ENCODE measurements at regions not wholly inside any gene's neighbourhood (a gene's known extent, or its start where the extent isn't known, plus 50 kb on each side); places are given as distances from the start of the nearest gene placed in this dataset.

DNA sequence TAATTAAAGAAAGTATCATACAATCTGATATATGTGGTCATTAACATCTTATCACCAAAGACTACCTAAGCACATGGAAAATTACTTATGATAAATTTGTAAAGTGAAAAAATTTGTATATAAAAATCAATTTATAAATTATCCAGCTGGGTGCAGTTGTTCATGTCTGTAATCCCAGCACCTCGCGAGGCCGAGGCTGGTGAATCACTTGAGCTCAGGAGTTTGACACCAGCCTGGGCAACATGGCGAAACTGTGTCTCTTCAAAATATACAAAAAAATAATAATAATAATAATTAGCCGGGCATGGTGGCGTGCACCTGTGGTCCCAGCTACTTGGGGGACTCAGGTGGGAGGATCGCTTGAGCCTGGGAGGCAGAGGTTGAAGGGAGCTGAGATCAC lies 82.8 kb upstream of the SYT6 start:
- Histone ChIP-seq H3K36me3 (ENCODE audit: insufficient read depth, low read length) (no peaks in the 10 kb centered on the region), H3K4me3 (ENCODE audit: low read length) (no peak overlapping the region), H3K27ac (ENCODE audit: low read depth in 1 of 2, low read length in 2 of 2) (no peak overlapping the region), H3K4me1 (ENCODE audit: insufficient read depth, low read length) (no peaks in the 10 kb centered on the region), H3K27me3 (ENCODE audit: control insufficient read depth in 1 of 2, insufficient read depth in 2 of 2, low read length in 2 of 2) (peaks cover 0 to 2% of the 10 kb centered on the region in 2 experiments), H3K9me3 (ENCODE audit: control insufficient read depth in 1 of 2, insufficient read depth in 1 of 2, low read length in 2 of 2) (peaks cover 0 to 5% of the 10 kb centered on the region in 2 experiments)
- Mint-ChIP-seq H3K4me3 (no peak overlapping the region), H3K27ac (no peak overlapping the region), H3K9me3 (peaks cover 2% of the 10 kb centered on the region), H3K36me3 (ENCODE audit: low read depth) (no peaks in the 10 kb centered on the region), H3K27me3 (peaks cover 5% of the 10 kb centered on the region), H3K4me1 (ENCODE audit: low read depth) (peaks cover 12% of the 10 kb centered on the region)
- DNase-seq: no peak
- TF ChIP-seq, protein P1, sequence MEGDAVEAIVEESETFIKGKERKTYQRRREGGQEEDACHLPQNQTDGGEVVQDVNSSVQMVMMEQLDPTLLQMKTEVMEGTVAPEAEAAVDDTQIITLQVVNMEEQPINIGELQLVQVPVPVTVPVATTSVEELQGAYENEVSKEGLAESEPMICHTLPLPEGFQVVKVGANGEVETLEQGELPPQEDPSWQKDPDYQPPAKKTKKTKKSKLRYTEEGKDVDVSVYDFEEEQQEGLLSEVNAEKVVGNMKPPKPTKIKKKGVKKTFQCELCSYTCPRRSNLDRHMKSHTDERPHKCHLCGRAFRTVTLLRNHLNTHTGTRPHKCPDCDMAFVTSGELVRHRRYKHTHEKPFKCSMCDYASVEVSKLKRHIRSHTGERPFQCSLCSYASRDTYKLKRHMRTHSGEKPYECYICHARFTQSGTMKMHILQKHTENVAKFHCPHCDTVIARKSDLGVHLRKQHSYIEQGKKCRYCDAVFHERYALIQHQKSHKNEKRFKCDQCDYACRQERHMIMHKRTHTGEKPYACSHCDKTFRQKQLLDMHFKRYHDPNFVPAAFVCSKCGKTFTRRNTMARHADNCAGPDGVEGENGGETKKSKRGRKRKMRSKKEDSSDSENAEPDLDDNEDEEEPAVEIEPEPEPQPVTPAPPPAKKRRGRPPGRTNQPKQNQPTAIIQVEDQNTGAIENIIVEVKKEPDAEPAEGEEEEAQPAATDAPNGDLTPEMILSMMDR (IDR thresholded peaks at IDR 0.05): no peak
- ATAC-seq (ENCODE audit: poor library complexity): no peak
- ChIA-PET CTCF (interaction anchor here (0.6 kb wide), 1 partner anchor 31 kb away, joined by 3 read pairs; no protein-coding TSS in a partner anchor), POLR2A (no interaction called here)
- intact Hi-C loops (cut with DNase I, micrococcal nuclease): no loop called here

DNA sequence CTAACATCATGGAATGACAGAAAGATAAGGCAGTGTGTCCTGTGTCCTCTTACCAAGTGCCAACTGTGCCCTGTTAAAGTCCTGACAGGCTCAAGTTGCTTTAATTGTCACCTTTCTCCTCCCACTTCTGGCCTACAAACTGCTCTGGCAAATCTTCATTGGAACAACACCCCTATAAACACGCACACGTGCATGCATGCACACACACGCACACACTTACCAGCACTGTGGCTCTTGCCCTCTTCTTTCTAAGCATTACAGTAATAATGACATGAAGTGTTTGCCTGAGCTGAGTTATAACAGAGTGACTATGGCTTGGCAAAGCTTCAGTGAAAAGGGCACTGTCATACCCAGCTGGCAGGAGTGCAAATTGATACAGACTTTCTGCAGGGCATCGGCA lies 82.3 kb upstream of the SYT6 start:
- H3K36me3 ChIP-seq (ENCODE audit: insufficient read depth, low read length): no peaks in the 10 kb centered on the region

DNA sequence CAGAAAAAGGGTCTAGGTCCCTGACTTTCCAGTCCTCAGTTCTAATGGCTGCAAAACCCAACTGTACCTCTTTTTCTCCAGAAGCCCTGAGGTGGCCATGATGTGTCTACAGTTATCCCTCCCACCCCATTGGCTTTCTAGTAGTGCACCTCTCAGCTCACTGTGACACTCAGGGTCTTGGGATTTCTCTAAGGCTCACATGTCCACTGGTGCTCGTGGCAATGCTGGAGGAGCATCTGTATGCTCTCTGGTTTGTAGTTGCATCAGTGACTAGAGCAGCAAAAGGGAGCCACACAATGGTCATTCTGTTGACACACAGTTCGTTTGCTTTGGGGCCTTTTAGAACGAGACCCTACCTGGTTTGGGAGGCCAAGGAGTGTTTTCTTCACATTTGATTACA lies 81.6 kb upstream of the SYT6 start:
- POLR2A ChIA-PET: no interaction called here

More for the DNA sequence above, 82.3 kb upstream of the SYT6 start:
- CTCF ChIA-PET: no interaction called here
- Mint-ChIP-seq H3K27ac (no peak overlapping the region), H3K27me3 (peaks cover 5% of the 10 kb centered on the region), H3K36me3 (ENCODE audit: low read depth) (no peaks in the 10 kb centered on the region), H3K4me1 (ENCODE audit: low read depth) (peaks cover 12% of the 10 kb centered on the region), H3K4me3 (no peak overlapping the region), H3K9me3 (peaks cover 2% of the 10 kb centered on the region)
- Histone ChIP-seq H3K4me3 (ENCODE audit: low read length) (no peak overlapping the region), H3K27me3 (ENCODE audit: control insufficient read depth in 1 of 2, insufficient read depth in 2 of 2, low read length in 2 of 2) (peaks cover 0 to 2% of the 10 kb centered on the region in 2 experiments), H3K9me3 (ENCODE audit: control insufficient read depth in 1 of 2, insufficient read depth in 1 of 2, low read length in 2 of 2) (peaks cover 0 to 5% of the 10 kb centered on the region in 2 experiments), H3K27ac (ENCODE audit: low read depth in 1 of 2, low read length in 2 of 2) (no peak overlapping the region), H3K4me1 (ENCODE audit: insufficient read depth, low read length) (no peaks in the 10 kb centered on the region)
- POLR2A ChIA-PET: no interaction called here
- intact Hi-C loops (cut with DNase I, micrococcal nuclease): no loop called here
- TF ChIP-seq, protein P1 (IDR thresholded peaks at IDR 0.05): no peak
- DNase-seq: no peak
- no peak for ATAC-seq (ENCODE audit: poor library complexity)

More for the DNA sequence above, 81.6 kb upstream of the SYT6 start:
- intact Hi-C loops (cut with DNase I, micrococcal nuclease): no loop called here
- Histone ChIP-seq H3K4me3 (ENCODE audit: low read length) (no peak overlapping the region), H3K27ac (ENCODE audit: low read depth in 1 of 2, low read length in 2 of 2) (no peak overlapping the region), H3K27me3 (ENCODE audit: control insufficient read depth in 1 of 2, insufficient read depth in 2 of 2, low read length in 2 of 2) (peaks cover 0 to 2% of the 10 kb centered on the region in 2 experiments), H3K4me1 (ENCODE audit: insufficient read depth, low read length) (no peaks in the 10 kb centered on the region), H3K36me3 (ENCODE audit: insufficient read depth, low read length) (no peaks in the 10 kb centered on the region), H3K9me3 (ENCODE audit: control insufficient read depth in 1 of 2, insufficient read depth in 1 of 2, low read length in 2 of 2) (peaks cover 0 to 5% of the 10 kb centered on the region in 2 experiments)
- no peaks in the 10 kb centered on the region for H3K36me3 Mint-ChIP-seq (ENCODE audit: low read depth)
- TF ChIP-seq, protein P1 (IDR thresholded peaks at IDR 0.05): no peak
- H3K9me3 Mint-ChIP-seq: no peaks in the 10 kb centered on the region
- H3K4me1 Mint-ChIP-seq (ENCODE audit: low read depth): peaks cover 12% of the 10 kb centered on the region
- CTCF ChIA-PET: no interaction called here
- peaks cover 5% of the 10 kb centered on the region for H3K27me3 Mint-ChIP-seq
- ATAC-seq (ENCODE audit: poor library complexity) (no peak), DNase-seq (no peak)
- no peak overlapping the region for H3K27ac Mint-ChIP-seq
- no peak overlapping the region for H3K4me3 Mint-ChIP-seq
